ENCODE measurements at regions not wholly inside any gene's neighbourhood (a gene's known extent, or its start where the extent isn't known, plus 50 kb on each side); places are given as distances from the start of the nearest gene placed in this dataset.

DNA sequence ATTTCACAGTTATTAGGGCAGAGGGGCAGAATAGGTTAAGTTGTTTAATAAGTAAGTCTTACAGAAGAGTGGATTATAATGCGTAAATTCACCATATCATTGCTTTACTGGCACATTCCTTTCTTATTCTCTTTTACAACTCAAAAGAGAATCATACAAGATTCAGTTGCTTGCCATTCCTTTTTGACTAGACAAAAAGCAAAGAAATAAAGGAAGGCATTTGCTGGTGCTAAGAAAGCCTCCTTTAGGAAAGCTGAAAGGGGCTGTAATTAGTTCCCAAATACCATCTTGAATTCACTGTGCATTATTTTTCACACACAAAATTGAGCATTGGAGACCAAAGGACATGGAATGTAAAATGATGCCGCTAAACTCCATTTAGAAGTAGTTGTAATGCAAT lies 499.3 kb downstream of the NXPH1 start:
- Histone ChIP-seq H3K4me3 (no peak overlapping the region), H3K36me3 (no peaks in the 10 kb centered on the region), H3K4me1 (ENCODE audit: insufficient read depth) (no peaks in the 10 kb centered on the region), H3K27me3 (no peaks in the 10 kb centered on the region), H3K9me3 (no peaks in the 10 kb centered on the region), H3K27ac (no peak overlapping the region)
- WGBS, 3 donors = 89 to 94% (median 92%) methylated on average over 2 of the region's 2 CpGs
- TF ChIP-seq, protein P1, sequence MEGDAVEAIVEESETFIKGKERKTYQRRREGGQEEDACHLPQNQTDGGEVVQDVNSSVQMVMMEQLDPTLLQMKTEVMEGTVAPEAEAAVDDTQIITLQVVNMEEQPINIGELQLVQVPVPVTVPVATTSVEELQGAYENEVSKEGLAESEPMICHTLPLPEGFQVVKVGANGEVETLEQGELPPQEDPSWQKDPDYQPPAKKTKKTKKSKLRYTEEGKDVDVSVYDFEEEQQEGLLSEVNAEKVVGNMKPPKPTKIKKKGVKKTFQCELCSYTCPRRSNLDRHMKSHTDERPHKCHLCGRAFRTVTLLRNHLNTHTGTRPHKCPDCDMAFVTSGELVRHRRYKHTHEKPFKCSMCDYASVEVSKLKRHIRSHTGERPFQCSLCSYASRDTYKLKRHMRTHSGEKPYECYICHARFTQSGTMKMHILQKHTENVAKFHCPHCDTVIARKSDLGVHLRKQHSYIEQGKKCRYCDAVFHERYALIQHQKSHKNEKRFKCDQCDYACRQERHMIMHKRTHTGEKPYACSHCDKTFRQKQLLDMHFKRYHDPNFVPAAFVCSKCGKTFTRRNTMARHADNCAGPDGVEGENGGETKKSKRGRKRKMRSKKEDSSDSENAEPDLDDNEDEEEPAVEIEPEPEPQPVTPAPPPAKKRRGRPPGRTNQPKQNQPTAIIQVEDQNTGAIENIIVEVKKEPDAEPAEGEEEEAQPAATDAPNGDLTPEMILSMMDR (IDR thresholded peaks at IDR 0.05) = no peak
- TF ChIP-seq POLR2A (IDR thresholded peaks at IDR 0.05) (no peak), EP300 (IDR thresholded peaks at IDR 0.05) (no peak)
- no peak for DNase-seq
- intact Hi-C loops (cut with DNase I) = no loop called here

DNA sequence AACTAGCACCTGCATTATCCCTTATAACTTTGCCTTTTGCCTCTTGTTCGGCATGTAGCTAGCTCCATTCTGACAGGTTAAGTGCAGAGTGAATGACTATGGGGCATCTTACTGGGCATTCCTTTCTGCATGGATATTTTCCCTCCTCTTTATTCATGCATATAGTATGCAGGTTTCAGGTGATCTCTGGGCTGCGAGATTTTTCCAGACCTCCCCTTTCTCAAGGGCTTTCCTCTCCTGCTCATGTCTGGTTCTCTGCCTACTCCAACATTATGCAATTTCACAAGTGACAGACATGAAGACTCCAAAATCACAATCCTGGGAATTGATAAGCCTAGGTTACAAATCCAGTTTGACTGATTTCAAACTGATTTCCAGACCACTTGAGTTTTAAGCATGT lies 503.8 kb downstream of the NXPH1 start:
- DNase-seq = no peak
- Histone ChIP-seq H3K27ac (no peak overlapping the region), H3K4me1 (ENCODE audit: insufficient read depth) (no peaks in the 10 kb centered on the region), H3K27me3 (no peaks in the 10 kb centered on the region), H3K9me3 (no peaks in the 10 kb centered on the region), H3K4me3 (no peak overlapping the region), H3K36me3 (no peaks in the 10 kb centered on the region)
- no peak for TF ChIP-seq POLR2A (IDR thresholded peaks at IDR 0.05)
- TF ChIP-seq, protein P1 (IDR thresholded peaks at IDR 0.05) = no peak
- TF ChIP-seq EP300 (IDR thresholded peaks at IDR 0.05) = no peak
- 80 to 85% (median 83%) methylated on average over 2 of the region's 2 CpGs for WGBS, 3 donors
- intact Hi-C loops (cut with DNase I) = no loop called here

DNA sequence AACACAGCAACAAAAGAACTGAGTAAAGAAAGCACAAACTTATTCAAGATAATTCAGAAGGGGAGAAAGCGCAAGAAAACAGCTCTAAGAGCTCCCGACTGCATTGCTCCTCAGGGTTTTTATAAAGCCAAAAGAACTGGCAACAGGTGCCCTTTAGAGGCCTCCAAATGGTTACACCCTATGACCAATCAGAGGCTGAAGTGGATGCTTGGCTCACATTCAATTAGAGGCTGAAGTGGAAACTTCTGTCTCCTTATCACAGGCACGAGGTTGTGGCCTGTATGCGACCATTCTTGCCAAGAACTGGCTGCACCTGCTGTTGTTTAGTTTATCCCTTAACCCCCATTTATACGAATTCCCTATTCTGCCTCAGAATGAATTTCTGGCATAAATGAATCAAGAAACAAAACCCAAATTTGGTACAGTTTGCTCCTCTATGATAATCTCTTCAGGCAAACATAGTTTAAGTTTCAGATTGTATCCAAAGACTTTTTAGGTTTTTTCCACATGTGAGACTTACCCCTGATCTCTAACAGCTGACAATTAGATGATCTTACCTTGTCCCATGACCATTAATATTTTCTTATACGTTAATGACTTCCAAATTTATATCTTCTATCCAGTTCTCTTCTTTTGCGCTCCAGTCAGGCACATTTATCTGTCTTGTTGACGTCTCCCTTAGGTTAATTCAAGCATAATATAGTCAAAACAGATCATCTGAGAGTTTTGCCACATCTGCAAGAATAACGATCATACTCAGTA lies 504.8 kb downstream of the NXPH1 start:
- Histone ChIP-seq H3K4me3 (no peak overlapping the region), H3K9me3 (no peaks in the 10 kb centered on the region), H3K27me3 (no peaks in the 10 kb centered on the region), H3K27ac (no peak overlapping the region), H3K4me1 (ENCODE audit: insufficient read depth) (no peaks in the 10 kb centered on the region), H3K36me3 (no peaks in the 10 kb centered on the region)
- intact Hi-C loops (cut with DNase I) = no loop called here
- DNase-seq = no peak
- TF ChIP-seq EP300 (IDR thresholded peaks at IDR 0.05) (no peak), POLR2A (IDR thresholded peaks at IDR 0.05) (no peak)
- TF ChIP-seq, protein P1 (IDR thresholded peaks at IDR 0.05) = no peak
- 34 to 46% (median 38%) methylated on average over 9 of the region's 9 CpGs for WGBS, 3 donors

DNA sequence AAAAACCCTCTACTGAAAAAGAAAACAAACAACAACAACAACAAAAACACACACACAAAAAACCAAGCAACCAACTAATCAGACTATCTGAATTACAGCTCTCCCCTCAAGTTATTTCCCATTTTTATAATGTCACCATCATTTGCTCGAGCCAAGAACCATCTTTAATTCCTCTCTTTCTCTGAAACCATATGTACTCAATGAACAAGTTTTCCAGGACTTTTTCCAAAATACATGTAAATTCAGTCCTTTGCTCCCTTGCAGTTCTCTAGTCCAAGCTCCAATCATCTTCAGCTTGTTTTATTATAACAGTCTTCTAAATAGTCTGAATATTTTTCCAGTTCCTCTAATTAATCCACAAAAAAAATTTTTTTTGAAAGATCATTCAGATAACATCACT lies 506.0 kb downstream of the NXPH1 start:
- Histone ChIP-seq H3K36me3 (no peaks in the 10 kb centered on the region), H3K27me3 (no peaks in the 10 kb centered on the region), H3K4me1 (ENCODE audit: insufficient read depth) (no peaks in the 10 kb centered on the region), H3K9me3 (no peaks in the 10 kb centered on the region), H3K4me3 (no peak overlapping the region), H3K27ac (no peak overlapping the region)
- 63 to 72% (median 64%) methylated on average over 1 of the region's 1 CpG for WGBS, 3 donors
- intact Hi-C loops (cut with DNase I) = no loop called here
- no peak for TF ChIP-seq EP300 (IDR thresholded peaks at IDR 0.05)
- TF ChIP-seq, protein P1 (IDR thresholded peaks at IDR 0.05) = no peak
- DNase-seq = no peak
